ENCODE measurements at regions not wholly inside any gene's neighbourhood (a gene's known extent, or its start where the extent isn't known, plus 50 kb on each side); places are given as distances from the start of the nearest gene placed in this dataset.
A peak's percentile ranks its signal among the peaks of the same experiment; 100 is the strongest.

DNA sequence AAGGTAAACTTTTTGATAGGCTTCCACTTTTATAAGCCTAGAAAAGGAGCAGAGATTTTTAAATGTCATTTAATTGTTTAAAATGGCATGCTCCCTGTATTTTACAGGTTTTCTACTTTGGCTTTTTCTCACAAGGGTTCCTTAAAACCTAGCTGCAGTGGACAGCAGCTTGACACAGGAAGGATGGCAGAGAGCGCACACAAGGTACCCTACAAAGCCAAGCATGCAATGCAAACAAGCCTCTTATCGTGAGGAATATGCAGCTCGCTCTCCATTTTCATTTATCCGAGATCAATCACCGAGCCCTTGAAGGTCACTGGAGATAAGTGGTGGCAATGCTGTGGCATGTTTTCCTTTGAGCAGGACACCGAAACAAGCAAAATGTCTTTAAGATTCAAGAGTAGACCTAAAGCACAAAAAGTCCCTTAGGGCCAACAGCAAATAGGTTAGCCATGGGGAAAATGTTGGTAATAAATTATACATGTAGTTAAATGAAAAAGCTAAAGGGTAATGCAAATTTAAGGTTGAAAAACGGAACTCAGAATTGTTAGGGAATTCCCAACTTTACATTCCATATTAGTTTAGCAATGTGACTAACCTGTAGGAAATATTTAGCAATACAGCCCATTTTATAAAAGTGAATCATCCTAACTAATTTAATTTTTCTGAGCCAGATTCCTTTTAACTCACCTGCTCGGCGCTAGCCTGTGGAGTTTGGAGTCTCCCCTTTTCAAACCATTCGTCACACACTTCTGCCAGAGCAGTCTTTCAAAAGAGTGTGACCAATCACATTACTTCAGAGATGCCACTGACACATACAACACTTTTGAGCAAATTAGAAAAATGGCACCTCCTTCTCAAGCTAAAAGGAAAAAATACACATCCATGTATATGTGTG lies 337.9 kb upstream of the PKDCC start:
- TF ChIP-seq POLR2A (IDR thresholded peaks at IDR 0.05; ENCODE audit: low read depth, low read length) (no peak), POLR2AphosphoS5 (IDR thresholded peaks at IDR 0.05; ENCODE audit: low read depth, low read length) (no peak), SPI1 (IDR thresholded peaks at IDR 0.05; ENCODE audit: low read depth, low read length) (0 out of 2 replicates have a peak, but pooled peaks have one; percentile 38), TAF1 (IDR thresholded peaks at IDR 0.05; ENCODE audit: low read depth, low read length) (no peak)
